ENCODE measurements at regions not wholly inside any gene's neighbourhood (a gene's known extent, or its start where the extent isn't known, plus 50 kb on each side); places are given as distances from the start of the nearest gene placed in this dataset.

GRCh38 chr2:12207491-12207890, 461.1 kb downstream of the LPIN1 start:
- H3K4me3 ChIP-seq (ENCODE audit: low read depth, poor library complexity, severe bottlenecking): no peak overlapping the region
- TF ChIP-seq CTCF (IDR thresholded peaks at IDR 0.05) (no peak), POLR2A (IDR thresholded peaks at IDR 0.05) (no peak)
- WGBS, 2 donors: 84 to 86% methylated on average over 1 of the region's 1 CpG
- intact Hi-C loops (cut with DNase I; ENCODE audit: low total_unique reads): no loop called here
- DNase-seq (ENCODE audit: low spot score in 2 of 2): no peak

- 96 to 97% methylated on average over 17 of the region's 17 CpGs for WGBS, 2 donors
- H3K4me3 ChIP-seq (ENCODE audit: low read depth, poor library complexity, severe bottlenecking): no peak overlapping the region
- DNase-seq (ENCODE audit: low spot score in 2 of 2): no peak
- TF ChIP-seq POLR2A (IDR thresholded peaks at IDR 0.05): no peak
- TF ChIP-seq CTCF (IDR thresholded peaks at IDR 0.05): no peak
- intact Hi-C loops (cut with DNase I; ENCODE audit: low total_unique reads): no loop called here
Measured at GRCh38 chr2:12210016-12210933, 463.8 kb downstream of the LPIN1 start.

- no peak for DNase-seq (ENCODE audit: low spot score in 2 of 2)
- 62 to 74% methylated on average over 3 of the region's 3 CpGs for WGBS, 2 donors
- H3K4me3 ChIP-seq (ENCODE audit: low read depth, poor library complexity, severe bottlenecking): no peak overlapping the region
- TF ChIP-seq POLR2A (IDR thresholded peaks at IDR 0.05) (no peak), CTCF (IDR thresholded peaks at IDR 0.05) (no peak)
- intact Hi-C loops (cut with DNase I; ENCODE audit: low total_unique reads): no loop called here
Measured at GRCh38 chr2:12211326-12212175, 465.1 kb downstream of the LPIN1 start.

GRCh38 chr2:12212841-12213597, 466.6 kb downstream of the LPIN1 start:
- no peak for TF ChIP-seq POLR2A (IDR thresholded peaks at IDR 0.05)
- no peak for TF ChIP-seq CTCF (IDR thresholded peaks at IDR 0.05)
- no peak for DNase-seq (ENCODE audit: low spot score in 2 of 2)
- intact Hi-C loops (cut with DNase I; ENCODE audit: low total_unique reads): no loop called here
- 68 to 76% methylated on average over 6 of the region's 6 CpGs for WGBS, 2 donors
- H3K4me3 ChIP-seq (ENCODE audit: low read depth, poor library complexity, severe bottlenecking): no peak overlapping the region

- TF ChIP-seq CTCF (IDR thresholded peaks at IDR 0.05): no peak
- no peak for DNase-seq (ENCODE audit: low spot score in 2 of 2)
- 68 to 73% methylated on average over 1 of the region's 1 CpG for WGBS, 2 donors
- intact Hi-C loops (cut with DNase I; ENCODE audit: low total_unique reads): no loop called here
- no peak overlapping the region for H3K4me3 ChIP-seq (ENCODE audit: low read depth, poor library complexity, severe bottlenecking)
Measured at GRCh38 chr2:12217175-12217574, 470.7 kb downstream of the LPIN1 start.
